Testis (tissue), 2 donors: ENCODE measurements at regions not wholly inside any gene's neighbourhood (a gene's known extent, or its start where the extent isn't known, plus 50 kb on each side); places are given as distances from the start of the nearest gene placed in this dataset.

Experiments
- POLR2A ChIP-seq: fragments of 450-650 bp; IDR thresholded peaks from one replicate; pipeline ENCODE4 v1.6.1; 2017; ENCODE audit warnings: antibody characterized with exemption, mild to moderate bottlenecking, moderate library complexity
- TF ChIP-seq, protein P1 (sequence below), 3 experiments: fragments of 450-650 bp in 2 of 3; fragments of 200-600 bp in 1 of 3; sonication (generic) in 1 of 3; IDR thresholded peaks; one replicate each; pipeline ENCODE4 v1.5.1; 2016 to 2019; ENCODE audit warnings: antibody characterized with exemption in 3 of 3, mild to moderate bottlenecking in 2 of 3, moderate library complexity in 1 of 3

DNA sequence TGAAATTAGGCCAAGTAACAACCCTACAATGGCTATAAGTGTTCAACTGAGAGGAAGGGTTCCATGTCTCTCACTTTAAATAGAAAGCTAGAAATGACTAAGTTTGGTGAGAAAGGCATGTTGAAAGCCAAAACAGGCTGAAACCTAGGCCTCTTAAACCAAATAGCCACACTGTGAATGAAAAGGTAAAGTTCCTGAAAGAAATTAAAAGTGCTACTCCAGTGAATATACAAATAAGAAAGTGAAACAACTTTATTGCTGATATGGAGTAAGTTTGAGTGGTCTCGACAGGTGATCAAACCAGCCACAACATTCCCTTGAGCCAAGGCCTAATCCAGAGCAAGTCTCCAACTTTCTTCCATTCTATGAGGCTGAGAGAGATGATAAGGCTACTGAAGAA is 209.6 kb downstream of the KLF12 start:
- TF ChIP-seq, protein P1, sequence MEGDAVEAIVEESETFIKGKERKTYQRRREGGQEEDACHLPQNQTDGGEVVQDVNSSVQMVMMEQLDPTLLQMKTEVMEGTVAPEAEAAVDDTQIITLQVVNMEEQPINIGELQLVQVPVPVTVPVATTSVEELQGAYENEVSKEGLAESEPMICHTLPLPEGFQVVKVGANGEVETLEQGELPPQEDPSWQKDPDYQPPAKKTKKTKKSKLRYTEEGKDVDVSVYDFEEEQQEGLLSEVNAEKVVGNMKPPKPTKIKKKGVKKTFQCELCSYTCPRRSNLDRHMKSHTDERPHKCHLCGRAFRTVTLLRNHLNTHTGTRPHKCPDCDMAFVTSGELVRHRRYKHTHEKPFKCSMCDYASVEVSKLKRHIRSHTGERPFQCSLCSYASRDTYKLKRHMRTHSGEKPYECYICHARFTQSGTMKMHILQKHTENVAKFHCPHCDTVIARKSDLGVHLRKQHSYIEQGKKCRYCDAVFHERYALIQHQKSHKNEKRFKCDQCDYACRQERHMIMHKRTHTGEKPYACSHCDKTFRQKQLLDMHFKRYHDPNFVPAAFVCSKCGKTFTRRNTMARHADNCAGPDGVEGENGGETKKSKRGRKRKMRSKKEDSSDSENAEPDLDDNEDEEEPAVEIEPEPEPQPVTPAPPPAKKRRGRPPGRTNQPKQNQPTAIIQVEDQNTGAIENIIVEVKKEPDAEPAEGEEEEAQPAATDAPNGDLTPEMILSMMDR (IDR thresholded peaks at IDR 0.05) = no peak
- TF ChIP-seq POLR2A = no peak
